Fibroblast of skin of left quadriceps (primary cell): ENCODE measurements at regions not wholly inside any gene's neighbourhood (a gene's known extent, or its start where the extent isn't known, plus 50 kb on each side); places are given as distances from the start of the nearest gene placed in this dataset.

Experiments
- DNase-seq, 2 experiments: peaks; one replicate each; pipeline ENCODE4 v3.0.0-alpha.2; 2013; ENCODE audit warnings: low read depth in 2 of 2

- no peak for DNase-seq
Measured at GRCh38 chr2:144281476-144281875, 238.4 kb downstream of the ZEB2 start.

GRCh38 chr2:144280009-144280408 lies 239.9 kb downstream of the ZEB2 start:
- DNase-seq = no peak

GRCh38 chr2:144279165-144279564 lies 240.8 kb downstream of the ZEB2 start:
- no peak for DNase-seq

- no peak for DNase-seq
Measured at GRCh38 chr2:144277622-144278354, 242.1 kb downstream of the ZEB2 start.

GRCh38 chr2:144275340-144275739 lies 244.6 kb downstream of the ZEB2 start:
- no peak for DNase-seq

- no peak for DNase-seq
Measured at GRCh38 chr2:144274131-144274530, 245.8 kb downstream of the ZEB2 start.

GRCh38 chr2:144270951-144271350 lies 249.0 kb downstream of the ZEB2 start:
- no peak for DNase-seq

- no peak for DNase-seq
Measured at GRCh38 chr2:144268036-144268678, 251.8 kb downstream of the ZEB2 start.

- DNase-seq = no peak
Measured at GRCh38 chr2:144267239-144267638, 252.7 kb downstream of the ZEB2 start.

GRCh38 chr2:144265654-144266053 lies 254.3 kb downstream of the ZEB2 start:
- DNase-seq = no peak

- DNase-seq = no peak
Measured at GRCh38 chr2:144261966-144262365, 258.0 kb downstream of the ZEB2 start.

GRCh38 chr2:144261336-144261735 lies 258.6 kb downstream of the ZEB2 start:
- no peak for DNase-seq

GRCh38 chr2:144259332-144259731 lies 260.6 kb downstream of the ZEB2 start:
- DNase-seq = no peak

GRCh38 chr2:144258154-144258553 lies 261.8 kb downstream of the ZEB2 start:
- no peak for DNase-seq

GRCh38 chr2:144256996-144257707 lies 262.8 kb downstream of the ZEB2 start:
- DNase-seq = peak; percentile 62 to 69

GRCh38 chr2:144254342-144255235 lies 265.3 kb downstream of the ZEB2 start:
- no peak for DNase-seq

GRCh38 chr2:144253743-144254142 lies 266.2 kb downstream of the ZEB2 start:
- DNase-seq = no peak

GRCh38 chr2:144252694-144253093 lies 267.2 kb downstream of the ZEB2 start:
- DNase-seq = no peak

GRCh38 chr2:144249035-144249637 lies 270.8 kb downstream of the ZEB2 start:
- no peak for DNase-seq

- no peak for DNase-seq
Measured at GRCh38 chr2:144248350-144249034, 271.4 kb downstream of the ZEB2 start.

GRCh38 chr2:144244938-144245337 lies 275.0 kb downstream of the ZEB2 start:
- no peak for DNase-seq
